ENCODE measurements at regions not wholly inside any gene's neighbourhood (a gene's known extent, or its start where the extent isn't known, plus 50 kb on each side); places are given as distances from the start of the nearest gene placed in this dataset.

- H3K27me3 ChIP-seq = peaks cover 0 to 66% (median 11%) of the 10 kb centered on the region in 3 donors
Measured at GRCh38 chr22:49271831-49272230, 555.8 kb downstream of the BRD1 start.

GRCh38 chr22:49271369-49271727 is 556.3 kb downstream of the BRD1 start:
- peak in 1 of 2 donors; percentile 2 for DNase-seq
- Histone ChIP-seq H3K27me3 (peaks cover 0 to 68% (median 14%) of the 10 kb centered on the region in 3 donors), H3K4me3 (no peak overlapping the region)

More at GRCh38 chr22:49271831-49272230, 555.8 kb downstream of the BRD1 start:
- no peak overlapping the region for H3K27ac ChIP-seq
- TF ChIP-seq POLR2AphosphoS5 (IDR thresholded peaks at IDR 0.05) (no peak), EP300 (IDR thresholded peaks at IDR 0.05) (no peak), POLR2A (IDR thresholded peaks at IDR 0.05) (no peak), CTCF (IDR thresholded peaks at IDR 0.05) (no peak)
- intact Hi-C loops (cut with DNase I; ENCODE audit: low total_unique reads) = no loop called here
- H3K4me3 ChIP-seq = no peak overlapping the region
- no peaks in the 10 kb centered on the region for H3K36me3 ChIP-seq
- H3K4me1 ChIP-seq = no peaks in the 10 kb centered on the region
- H3K9me3 ChIP-seq = no peaks in the 10 kb centered on the region
- peak in 1 of 2 donors; percentile 16 for DNase-seq
- 65 to 79% (median 77%) methylated on average over 5 of the region's 5 CpGs for WGBS, 5 donors

GRCh38 chr22:49270595-49271368 is 556.9 kb downstream of the BRD1 start:
- no peaks in the 10 kb centered on the region for H3K4me1 ChIP-seq
- TF ChIP-seq EP300 (IDR thresholded peaks at IDR 0.05) (no peak), POLR2AphosphoS5 (IDR thresholded peaks at IDR 0.05) (no peak), CTCF (IDR thresholded peaks at IDR 0.05) (no peak), POLR2A (IDR thresholded peaks at IDR 0.05) (no peak)
- no peaks in the 10 kb centered on the region for H3K9me3 ChIP-seq
- WGBS, 5 donors = 81 to 92% (median 87%) methylated on average over 13 to 17 of the region's 17 CpGs
- intact Hi-C loops (cut with DNase I; ENCODE audit: low total_unique reads) = no loop called here
- no peak overlapping the region for H3K4me3 ChIP-seq
- no peak overlapping the region for H3K27ac ChIP-seq
- DNase-seq = peak in 1 of 2 donors; percentile 21
- peaks cover 0 to 63% (median 14%) of the 10 kb centered on the region in 3 donors for H3K27me3 ChIP-seq
- no peaks in the 10 kb centered on the region for H3K36me3 ChIP-seq

More at GRCh38 chr22:49271369-49271727, 556.3 kb downstream of the BRD1 start:
- H3K4me1 ChIP-seq = no peaks in the 10 kb centered on the region
- TF ChIP-seq CTCF (IDR thresholded peaks at IDR 0.05) (no peak), POLR2AphosphoS5 (IDR thresholded peaks at IDR 0.05) (no peak), POLR2A (IDR thresholded peaks at IDR 0.05) (no peak), EP300 (IDR thresholded peaks at IDR 0.05) (no peak)
- H3K27ac ChIP-seq = no peak overlapping the region
- no peaks in the 10 kb centered on the region for H3K36me3 ChIP-seq
- intact Hi-C loops (cut with DNase I; ENCODE audit: low total_unique reads) = no loop called here
- H3K9me3 ChIP-seq = no peaks in the 10 kb centered on the region

GRCh38 chr22:49269928-49270327 is 557.7 kb downstream of the BRD1 start:
- DNase-seq = peak in 1 of 2 donors; percentile 11
- H3K36me3 ChIP-seq = no peaks in the 10 kb centered on the region
- no peak overlapping the region for H3K27ac ChIP-seq
- H3K9me3 ChIP-seq = no peaks in the 10 kb centered on the region
- H3K4me3 ChIP-seq = no peak overlapping the region
- WGBS, 5 donors = 2 to 20% (median 8%) methylated on average over 6 to 11 of the region's 11 CpGs
- intact Hi-C loops (cut with DNase I; ENCODE audit: low total_unique reads) = loop anchor here (10.0 kb wide), 1 partner anchor 1695 kb away; no protein-coding TSS in a partner anchor
- peaks cover 0 to 62% (median 14%) of the 10 kb centered on the region in 3 donors for H3K27me3 ChIP-seq
- H3K4me1 ChIP-seq = no peaks in the 10 kb centered on the region
- TF ChIP-seq POLR2AphosphoS5 (IDR thresholded peaks at IDR 0.05) = no peak
- no peak for TF ChIP-seq POLR2A (IDR thresholded peaks at IDR 0.05)
- no peak for TF ChIP-seq CTCF (IDR thresholded peaks at IDR 0.05)
- TF ChIP-seq EP300 (IDR thresholded peaks at IDR 0.05) = no peak
